HEK293 (cell line): ENCODE measurements at regions not wholly inside any gene's neighbourhood (a gene's known extent, or its start where the extent isn't known, plus 50 kb on each side); places are given as distances from the start of the nearest gene placed in this dataset.

Source experiments
- CTCF ChIA-PET: fragments of 350-600 bp; formaldehyde crosslinking; extraction: SDS; loops from one replicate; lab custom pipeline; 2021; ENCODE audit warnings: antibody characterized with exemption; lab: Yijun Ruan, JAX
- POLR2A ChIA-PET: fragments of 300-600 bp; formaldehyde crosslinking; extraction: SDS; loops from one replicate; lab custom pipeline; 2020; ENCODE audit warnings: antibody characterized with exemption, inconsistent platforms; lab: Yijun Ruan, JAX
- H3K27ac ChIP-seq: fragments of 200-500 bp; sonication (Bioruptor generic); 2 replicates; pipeline ENCODE4 v1.5.1; 2014; ENCODE audit warnings: low read depth, low read length, control low read depth, inconsistent platforms; ENCODE audit errors: extremely low read depth
- H3K36me3 ChIP-seq, 2 experiments: fragments of 200-500 bp in 1 of 2; sonication (Bioruptor generic) in 1 of 2; 1 replicate in 1 of 2; 2 replicates in 1 of 2; pipeline ENCODE4 v1.5.1; 2014 to 2017; ENCODE audit warnings: inconsistent platforms in 2 of 2, low read length in 2 of 2; ENCODE audit not compliant: control insufficient read depth in 2 of 2, insufficient read depth in 1 of 2
- H3K4me1 ChIP-seq: fragments of 200-500 bp; sonication (Bioruptor generic); 2 replicates; pipeline ENCODE4 v1.5.1; 2014; ENCODE audit warnings: mild to moderate bottlenecking, low read length, inconsistent platforms; ENCODE audit not compliant: control insufficient read depth, insufficient read depth
- H3K4me3 ChIP-seq: 2 replicates; pipeline ENCODE4 v1.5.1; 2011; ENCODE audit warnings: low read depth, mild to moderate bottlenecking, control low read depth, low read length, moderate library complexity
- H3K9me3 ChIP-seq: fragments of 200-500 bp; sonication (Bioruptor generic); 2 replicates; pipeline ENCODE4 v1.5.1; 2014; ENCODE audit warnings: low read depth, low read length, inconsistent platforms; ENCODE audit not compliant: control insufficient read depth, insufficient read depth
- EGR2 ChIP-seq: fragments of 450-650 bp; formaldehyde crosslinking; IDR thresholded peaks from 2 replicates; pipeline ENCODE4 v1.5.1; 2016; ENCODE audit warnings: low read depth, missing biosample characterization, missing genetic modification characterization
- KLF1 ChIP-seq: fragments of 450-650 bp; formaldehyde crosslinking; IDR thresholded peaks from 2 replicates; pipeline ENCODE4 v1.5.1; 2016; ENCODE audit warnings: missing biosample characterization, missing genetic modification characterization
- KLF7 ChIP-seq: fragments of 450-650 bp; formaldehyde crosslinking; IDR thresholded peaks from 2 replicates; pipeline ENCODE4 v1.5.1; 2016; ENCODE audit warnings: missing biosample characterization, missing genetic modification characterization, borderline replicate concordance
- REPIN1 ChIP-seq: fragments of 450-650 bp; formaldehyde crosslinking; IDR thresholded peaks from 2 replicates; pipeline ENCODE4 v1.5.1; 2017; ENCODE audit warnings: missing biosample characterization, missing genetic modification characterization, low read depth
- SCRT2 ChIP-seq: fragments of 450-650 bp; formaldehyde crosslinking; IDR thresholded peaks from 2 replicates; pipeline ENCODE4 v1.5.1; 2016; ENCODE audit warnings: missing biosample characterization, missing genetic modification characterization
- WT1 ChIP-seq: fragments of 450-650 bp; formaldehyde crosslinking; IDR thresholded peaks from 2 replicates; pipeline ENCODE4 v1.5.1; 2016; ENCODE audit warnings: missing biosample characterization, missing genetic modification characterization
- ZBTB48 ChIP-seq: fragments of 450-650 bp; formaldehyde crosslinking; IDR thresholded peaks from 2 replicates; pipeline ENCODE4 v1.5.1; 2016; ENCODE audit warnings: missing biosample characterization, missing genetic modification characterization
- ZNF133 ChIP-seq: fragments of 450-650 bp; formaldehyde crosslinking; IDR thresholded peaks from 2 replicates; pipeline ENCODE4 v1.5.1; 2016; ENCODE audit warnings: missing biosample characterization, missing genetic modification characterization
- ZNF221 ChIP-seq: fragments of 450-650 bp; formaldehyde crosslinking; IDR thresholded peaks from 2 replicates; pipeline ENCODE4 v1.5.1; 2017; ENCODE audit warnings: missing biosample characterization, missing genetic modification characterization, borderline replicate concordance
- ZNF239 ChIP-seq: fragments of 450-650 bp; formaldehyde crosslinking; IDR thresholded peaks from 2 replicates; pipeline ENCODE4 v1.5.1; 2016; ENCODE audit warnings: missing biosample characterization, missing genetic modification characterization
- ZNF37A ChIP-seq: fragments of 450-650 bp; IDR thresholded peaks from 2 replicates; pipeline ENCODE4 v1.5.1; 2018; ENCODE audit warnings: missing biosample characterization, missing genetic modification characterization
- ZNF404 ChIP-seq: fragments of 450-650 bp; formaldehyde crosslinking; IDR thresholded peaks from 2 replicates; pipeline ENCODE4 v1.5.1; 2017; ENCODE audit warnings: missing biosample characterization, missing genetic modification characterization
- ZNF426 ChIP-seq: fragments of 450-650 bp; formaldehyde crosslinking; IDR thresholded peaks from 2 replicates; pipeline ENCODE4 v1.5.1; 2017; ENCODE audit warnings: missing biosample characterization, missing genetic modification characterization, mild to moderate bottlenecking, inconsistent platforms, moderate library complexity
- ZNF514 ChIP-seq: fragments of 450-650 bp; formaldehyde crosslinking; IDR thresholded peaks from 2 replicates; pipeline ENCODE4 v1.5.1; 2016; ENCODE audit warnings: missing biosample characterization, missing genetic modification characterization
- ZNF555 ChIP-seq: fragments of 450-650 bp; formaldehyde crosslinking; conservative IDR thresholded peaks from 2 replicates; pipeline ENCODE4 v1.5.1; 2017; ENCODE audit warnings: missing biosample characterization, mild to moderate bottlenecking, missing genetic modification characterization, inconsistent platforms
- ZNF670 ChIP-seq: fragments of 450-650 bp; formaldehyde crosslinking; IDR thresholded peaks from 2 replicates; pipeline ENCODE4 v1.5.1; 2016; ENCODE audit warnings: missing biosample characterization, missing genetic modification characterization, low read depth
- ZNF747 ChIP-seq: fragments of 450-650 bp; formaldehyde crosslinking; IDR thresholded peaks from 2 replicates; pipeline ENCODE4 v1.5.1; 2016; ENCODE audit warnings: missing biosample characterization, missing genetic modification characterization
- ZNF768 ChIP-seq: fragments of 450-650 bp; formaldehyde crosslinking; IDR thresholded peaks from 2 replicates; pipeline ENCODE4 v1.5.1; 2018; ENCODE audit warnings: missing biosample characterization, mild to moderate bottlenecking, missing genetic modification characterization
- ZNF776 ChIP-seq: fragments of 450-650 bp; formaldehyde crosslinking; IDR thresholded peaks from 2 replicates; pipeline ENCODE4 v1.5.0; 2017; ENCODE audit warnings: missing biosample characterization, missing genetic modification characterization, borderline replicate concordance
- ZSCAN18 ChIP-seq: fragments of 450-650 bp; formaldehyde crosslinking; IDR thresholded peaks from 2 replicates; pipeline ENCODE4 v1.5.1; 2016; ENCODE audit warnings: missing biosample characterization, missing genetic modification characterization
- ZSCAN5A ChIP-seq: fragments of 450-650 bp; formaldehyde crosslinking; IDR thresholded peaks from 2 replicates; pipeline ENCODE4 v1.5.1; 2016; ENCODE audit warnings: missing biosample characterization, missing genetic modification characterization

DNA sequence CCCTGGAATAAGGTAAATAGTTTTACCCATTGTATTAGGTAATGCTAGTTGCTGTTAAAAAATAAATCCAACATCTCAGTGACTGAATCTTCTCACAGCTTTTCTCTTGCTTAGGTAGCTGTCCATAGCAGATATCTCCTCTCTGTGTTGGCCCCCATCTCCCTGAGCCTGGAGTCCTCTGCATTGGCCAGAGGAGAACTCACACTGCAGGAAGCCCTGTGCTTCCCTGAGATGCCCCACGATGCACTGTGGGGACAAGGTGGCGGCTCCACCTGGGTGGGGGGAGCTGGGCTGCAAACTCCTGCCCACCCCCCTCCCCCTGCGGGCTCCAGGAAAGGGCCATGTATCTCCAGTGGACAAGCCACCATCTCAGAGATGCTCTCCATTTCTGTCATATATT is 80.4 kb upstream of the SALL3 start:
- ChIA-PET POLR2A (no interaction called here), CTCF (no interaction called here)
- no peaks in the 10 kb centered on the region for H3K9me3 ChIP-seq
- TF ChIP-seq ZNF555 (tag by site-specific recombination) (no peak), ZNF426 (no peak), EGR2 (tag by site-specific recombination) (no peak), ZNF221 (tag by site-specific recombination) (no peak), ZNF133 (tag by site-specific recombination) (no peak), KLF1 (tag by site-specific recombination) (no peak), ZNF768 (tag by site-specific recombination) (no peak), ZSCAN5A (tag by site-specific recombination) (no peak), KLF7 (tag by site-specific recombination) (no peak), ZNF776 (tag by site-specific recombination) (no peak), ZNF37A (no peak), ZNF670 (tag by site-specific recombination) (no peak), ZNF747 (no peak), ZNF404 (tag by site-specific recombination) (no peak)
- H3K4me1 ChIP-seq = no peaks in the 10 kb centered on the region
- no peaks in the 10 kb centered on the region for H3K36me3 ChIP-seq
- no peak overlapping the region for H3K27ac ChIP-seq
- no peak overlapping the region for H3K4me3 ChIP-seq

DNA sequence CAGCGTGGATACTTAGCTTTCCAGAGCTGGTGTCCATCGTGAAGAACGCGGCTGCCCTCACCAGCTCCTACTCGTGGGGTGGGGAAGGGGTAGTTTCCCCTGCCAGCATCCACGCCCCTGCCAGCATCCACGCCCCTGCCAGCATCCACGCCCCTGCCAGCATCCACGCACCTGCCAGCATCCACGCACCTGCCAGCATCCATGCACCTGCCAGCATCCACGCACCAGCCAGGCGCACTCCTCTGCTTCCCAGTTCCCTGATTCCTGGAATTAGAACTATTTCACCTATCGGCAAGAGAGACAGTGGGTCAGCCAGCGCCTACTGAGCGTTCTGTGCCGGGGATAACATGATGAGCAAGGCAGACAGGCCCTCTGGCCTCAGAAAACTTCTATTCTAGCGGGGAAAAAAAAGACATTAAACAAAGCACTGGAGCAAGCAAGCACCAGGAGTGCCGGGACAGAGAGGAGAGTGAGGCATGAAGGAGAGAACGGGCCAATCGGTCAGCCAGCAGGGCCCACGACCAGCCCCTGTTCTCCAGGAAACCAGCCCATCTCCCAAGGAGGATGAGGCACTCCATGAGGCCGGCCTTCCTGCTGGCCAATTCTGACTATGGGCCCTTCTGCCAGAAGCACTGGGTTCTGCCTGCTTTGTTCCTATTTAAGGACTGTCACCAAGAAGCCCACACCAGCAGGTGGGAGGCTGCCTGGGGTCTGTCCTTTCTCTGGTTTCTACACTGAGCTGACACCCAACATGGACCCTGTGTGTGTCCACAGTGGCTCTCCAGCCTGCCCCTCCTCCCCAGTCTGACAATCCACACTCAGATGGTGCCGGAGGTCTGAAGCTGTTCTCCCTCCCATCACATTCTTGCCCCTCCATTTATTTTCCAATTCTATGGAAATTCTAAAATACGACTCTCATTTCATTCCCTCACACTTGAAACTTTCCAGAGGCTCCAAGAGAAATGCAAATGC is 78.4 kb upstream of the SALL3 start:
- Histone ChIP-seq H3K4me1 (no peaks in the 10 kb centered on the region), H3K27ac (no peak overlapping the region), H3K4me3 (no peak overlapping the region), H3K9me3 (no peaks in the 10 kb centered on the region), H3K36me3 (no peaks in the 10 kb centered on the region)
- POLR2A ChIA-PET = no interaction called here
- TF ChIP-seq SCRT2 (no peak), ZSCAN18 (no peak), ZNF514 (no peak), ZNF239 (no peak), ZBTB48 (tag by site-specific recombination) (no peak), WT1 (tag by site-specific recombination) (no peak), REPIN1 (no peak)
- CTCF ChIA-PET = no interaction called here
